ENCODE measurements at regions not wholly inside any gene's neighbourhood (a gene's known extent, or its start where the extent isn't known, plus 50 kb on each side); places are given as distances from the start of the nearest gene placed in this dataset.

DNA sequence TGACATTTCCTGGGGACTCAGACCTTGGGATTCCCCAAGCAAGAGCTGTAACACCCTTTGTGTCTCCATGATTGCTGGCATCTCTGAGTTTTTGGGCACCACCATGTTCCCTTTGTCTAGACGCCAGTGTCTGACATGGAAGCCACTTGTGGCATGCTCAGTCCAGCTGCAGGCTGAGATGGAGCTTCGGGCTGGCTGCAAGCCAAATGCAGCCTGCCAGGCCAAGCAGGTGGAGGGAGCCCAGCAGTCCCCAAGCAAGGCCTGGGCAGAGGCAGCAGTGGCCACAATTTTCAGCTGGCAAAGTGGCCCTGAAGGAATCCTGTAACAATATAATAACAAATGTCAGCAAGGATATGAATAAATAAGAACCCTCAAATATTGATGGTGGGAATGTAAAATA lies 86.2 kb upstream of the ABCB5 start (continued):
- no peak for TF ChIP-seq CTCF (conservative IDR thresholded peaks at IDR 0.05; ENCODE audit: low read depth in 2 of 2)
- TF ChIP-seq ZNF331 (CRISPR knock-in tag; IDR thresholded peaks at IDR 0.05; ENCODE audit: low read depth): no peak
- no peak for TF ChIP-seq STAT1 (IDR thresholded peaks at IDR 0.05; ENCODE audit: unreplicated experiment)

- peaks cover 9% of the 10 kb centered on the region for H3K4me1 Mint-ChIP-seq
- H3K79me2 ChIP-seq (replicated peaks; ENCODE audit: insufficient read depth): no peaks in the 10 kb centered on the region
- H2AFZ ChIP-seq: peak overlapping the region; percentile 44; the same call in 1 of the 2 replicates
- no peaks in the 10 kb centered on the region for H3K27me3 Mint-ChIP-seq (ENCODE audit: insufficient read depth, low read depth, poor library complexity)
- no peaks in the 10 kb centered on the region for H3K9me2 ChIP-seq (ENCODE audit: insufficient read depth)
- H3K4me3 ChIP-seq: no peak overlapping the region
- H4K20me1 ChIP-seq (replicated peaks; ENCODE audit: insufficient read depth): no peaks in the 10 kb centered on the region
- H3K4me3 Mint-ChIP-seq: no peak overlapping the region
- DNase-seq (ENCODE audit: low spot score) (no peak), ATAC-seq (no peak)
- no peak overlapping the region for H3K27ac Mint-ChIP-seq
- H3K4me1 ChIP-seq (ENCODE audit: insufficient read depth): 0 out of 2 replicates have a peak, but pooled peaks cover 3% of the 10 kb centered on the region
- no peak overlapping the region for H3K27ac ChIP-seq (ENCODE audit: low read depth)
- no peaks in the 10 kb centered on the region for H3F3A ChIP-seq (replicated peaks; ENCODE audit: low read depth)
- H3K27me3 ChIP-seq (ENCODE audit: insufficient read depth): no peaks in the 10 kb centered on the region
- H3K36me3 ChIP-seq (ENCODE audit: insufficient read depth): no peaks in the 10 kb centered on the region
- no peak overlapping the region for H3K4me2 ChIP-seq
- peaks cover 12% of the 10 kb centered on the region; the same call in 2 of the 3 replicates for H3K36me3 Mint-ChIP-seq (ENCODE audit: low read depth)
- H3K9me3 Mint-ChIP-seq: peaks cover 15% of the 10 kb centered on the region
- no peak for TF ChIP-seq ETS1 (IDR thresholded peaks at IDR 0.05)
- no peak for TF ChIP-seq ZNF462 (CRISPR knock-in tag; IDR thresholded peaks at IDR 0.05)
- TF ChIP-seq CREB1 (CRISPR knock-in tag; IDR thresholded peaks at IDR 0.05; ENCODE audit: low read depth): no peak
- TF ChIP-seq EZH2phosphoT487 (IDR thresholded peaks at IDR 0.05; ENCODE audit: unreplicated experiment): no peak
- TF ChIP-seq NANOG (IDR thresholded peaks at IDR 0.05; ENCODE audit: borderline replicate concordance): no peak
- no peak for TF ChIP-seq ZNF114 (CRISPR knock-in tag; IDR thresholded peaks at IDR 0.05)
- TF ChIP-seq EZH2 (IDR thresholded peaks at IDR 0.05; ENCODE audit: low read depth, unreplicated experiment): no peak
- TF ChIP-seq REST (IDR thresholded peaks at IDR 0.05; ENCODE audit: unreplicated experiment): no peak
- no peak for TF ChIP-seq STAT1 (IDR thresholded peaks at IDR 0.05; ENCODE audit: unreplicated experiment)
- no peak for TF ChIP-seq JUNB (IDR thresholded peaks at IDR 0.05; ENCODE audit: unreplicated experiment)
These were observed 82.6 kb upstream of the ABCB5 start for GRCh38 chr7:20532890-20533289.
